ENCODE measurements at regions not wholly inside any gene's neighbourhood (a gene's known extent, or its start where the extent isn't known, plus 50 kb on each side); places are given as distances from the start of the nearest gene placed in this dataset.

GRCh38 chr13:47175172-47175866 is 278.5 kb upstream of the HTR2A start:
- peak; percentile 52 for DNase-seq (ENCODE audit: low read depth)
- H3K4me3 ChIP-seq (ENCODE audit: low read depth, low read length) = no peak overlapping the region

GRCh38 chr13:47170971-47171370 is 274.1 kb upstream of the HTR2A start:
- no peak for DNase-seq (ENCODE audit: low read depth)
- H3K27me3 ChIP-seq (ENCODE audit: control insufficient read depth, insufficient read depth, low read length) = no peaks in the 10 kb centered on the region
- no peaks in the 10 kb centered on the region for H3K36me3 ChIP-seq (ENCODE audit: control insufficient read depth, insufficient read depth, low read length)
- no peak overlapping the region for H3K4me3 ChIP-seq (ENCODE audit: low read depth, low read length)
- TF ChIP-seq, protein P1, sequence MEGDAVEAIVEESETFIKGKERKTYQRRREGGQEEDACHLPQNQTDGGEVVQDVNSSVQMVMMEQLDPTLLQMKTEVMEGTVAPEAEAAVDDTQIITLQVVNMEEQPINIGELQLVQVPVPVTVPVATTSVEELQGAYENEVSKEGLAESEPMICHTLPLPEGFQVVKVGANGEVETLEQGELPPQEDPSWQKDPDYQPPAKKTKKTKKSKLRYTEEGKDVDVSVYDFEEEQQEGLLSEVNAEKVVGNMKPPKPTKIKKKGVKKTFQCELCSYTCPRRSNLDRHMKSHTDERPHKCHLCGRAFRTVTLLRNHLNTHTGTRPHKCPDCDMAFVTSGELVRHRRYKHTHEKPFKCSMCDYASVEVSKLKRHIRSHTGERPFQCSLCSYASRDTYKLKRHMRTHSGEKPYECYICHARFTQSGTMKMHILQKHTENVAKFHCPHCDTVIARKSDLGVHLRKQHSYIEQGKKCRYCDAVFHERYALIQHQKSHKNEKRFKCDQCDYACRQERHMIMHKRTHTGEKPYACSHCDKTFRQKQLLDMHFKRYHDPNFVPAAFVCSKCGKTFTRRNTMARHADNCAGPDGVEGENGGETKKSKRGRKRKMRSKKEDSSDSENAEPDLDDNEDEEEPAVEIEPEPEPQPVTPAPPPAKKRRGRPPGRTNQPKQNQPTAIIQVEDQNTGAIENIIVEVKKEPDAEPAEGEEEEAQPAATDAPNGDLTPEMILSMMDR (IDR thresholded peaks at IDR 0.05; ENCODE audit: insufficient read depth, low read length, poor library complexity, severe bottlenecking) = no peak

More at GRCh38 chr13:47175172-47175866, 278.5 kb upstream of the HTR2A start:
- H3K36me3 ChIP-seq (ENCODE audit: control insufficient read depth, insufficient read depth, low read length) = no peaks in the 10 kb centered on the region
- TF ChIP-seq, protein P1 (IDR thresholded peaks at IDR 0.05; ENCODE audit: insufficient read depth, low read length, poor library complexity, severe bottlenecking) = no peak
- no peaks in the 10 kb centered on the region for H3K27me3 ChIP-seq (ENCODE audit: control insufficient read depth, insufficient read depth, low read length)

DNA sequence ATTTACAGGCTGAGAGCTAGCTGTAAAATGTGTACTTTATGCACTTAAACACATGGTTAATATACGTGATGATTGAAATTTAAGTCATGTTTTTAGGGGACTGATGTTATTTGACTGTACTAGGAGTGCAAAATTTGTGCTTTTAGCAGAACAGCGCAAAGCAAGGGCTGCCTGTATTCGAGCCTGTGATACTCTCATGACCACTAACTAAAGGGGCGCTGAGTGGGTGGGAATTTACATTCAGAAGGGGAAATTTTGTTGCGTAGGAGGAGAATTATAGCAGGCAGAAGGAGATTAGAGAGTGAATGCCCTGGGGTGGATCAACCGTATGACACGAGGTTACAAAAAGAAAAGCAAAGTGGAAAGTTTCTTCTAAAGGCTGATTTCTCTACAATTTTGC is 271.8 kb upstream of the HTR2A start:
- no peak for DNase-seq (ENCODE audit: low read depth)
- Histone ChIP-seq H3K36me3 (ENCODE audit: control insufficient read depth, insufficient read depth, low read length) (no peaks in the 10 kb centered on the region), H3K27me3 (ENCODE audit: control insufficient read depth, insufficient read depth, low read length) (no peaks in the 10 kb centered on the region), H3K4me3 (ENCODE audit: low read depth, low read length) (no peak overlapping the region)
- TF ChIP-seq, protein P1 (IDR thresholded peaks at IDR 0.05; ENCODE audit: insufficient read depth, low read length, poor library complexity, severe bottlenecking) = no peak

GRCh38 chr13:47168066-47168465 is 271.2 kb upstream of the HTR2A start:
- Histone ChIP-seq H3K27me3 (ENCODE audit: control insufficient read depth, insufficient read depth, low read length) (no peaks in the 10 kb centered on the region), H3K4me3 (ENCODE audit: low read depth, low read length) (no peak overlapping the region), H3K36me3 (ENCODE audit: control insufficient read depth, insufficient read depth, low read length) (no peaks in the 10 kb centered on the region)
- TF ChIP-seq, protein P1 (IDR thresholded peaks at IDR 0.05; ENCODE audit: insufficient read depth, low read length, poor library complexity, severe bottlenecking) = no peak
- no peak for DNase-seq (ENCODE audit: low read depth)

GRCh38 chr13:47166336-47166735 is 269.5 kb upstream of the HTR2A start:
- TF ChIP-seq, protein P1 (IDR thresholded peaks at IDR 0.05; ENCODE audit: insufficient read depth, low read length, poor library complexity, severe bottlenecking) = no peak

More at GRCh38 chr13:47166336-47166735, 269.5 kb upstream of the HTR2A start:
- no peak for DNase-seq (ENCODE audit: low read depth)
- Histone ChIP-seq H3K4me3 (ENCODE audit: low read depth, low read length) (no peak overlapping the region), H3K27me3 (ENCODE audit: control insufficient read depth, insufficient read depth, low read length) (no peaks in the 10 kb centered on the region), H3K36me3 (ENCODE audit: control insufficient read depth, insufficient read depth, low read length) (no peaks in the 10 kb centered on the region)

Measured in kidney epithelial cell (primary cell).